ENCODE measurements at regions not wholly inside any gene's neighbourhood (a gene's known extent, or its start where the extent isn't known, plus 50 kb on each side); places are given as distances from the start of the nearest gene placed in this dataset.

DNA sequence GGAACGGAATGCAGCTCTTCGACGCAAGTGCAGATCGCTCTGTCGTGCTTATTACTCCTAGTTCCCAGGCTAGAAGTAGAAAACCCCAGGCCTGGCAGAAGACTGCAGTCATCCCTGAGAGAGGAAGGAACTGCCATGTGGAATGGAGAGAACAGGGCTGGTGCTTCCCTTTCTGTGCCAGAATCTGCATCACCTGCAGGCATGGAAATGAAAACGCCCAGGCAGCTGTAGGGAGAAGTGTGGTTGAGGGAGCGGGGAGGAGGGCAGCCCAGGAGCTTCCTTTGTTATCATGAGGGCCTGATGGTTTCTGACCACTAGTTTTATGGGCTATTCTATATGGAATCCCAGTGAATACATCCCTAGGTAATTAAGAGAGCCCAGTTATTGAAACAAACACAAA, 79.4 kb upstream of the SMIM21 start:
- no peak for TF ChIP-seq POLR2A (IDR thresholded peaks at IDR 0.05; ENCODE audit: low read length)
- TF ChIP-seq GATA1 (IDR thresholded peaks at IDR 0.05; ENCODE audit: low read depth, low read length): no peak
